ENCODE measurements at regions not wholly inside any gene's neighbourhood (a gene's known extent, or its start where the extent isn't known, plus 50 kb on each side); places are given as distances from the start of the nearest gene placed in this dataset.

GRCh38 chr2:67600946-67601345 is 203.8 kb downstream of the ETAA1 start:
- DNase-seq (ENCODE audit: low spot score): no peak
- H3K27me3 ChIP-seq (replicated peaks; ENCODE audit: insufficient read depth, low read depth, low read length, poor library complexity): no peaks in the 10 kb centered on the region
- BruUV-seq (replicated peaks): no TSS peak
- no peaks in the 10 kb centered on the region for H3K4me1 ChIP-seq (ENCODE audit: insufficient read depth, low read length, poor library complexity, severe bottlenecking)
- TF ChIP-seq CTCF (conservative IDR thresholded peaks at IDR 0.05; ENCODE audit: low read depth, low read length) (no peak), EZH2 (IDR thresholded peaks at IDR 0.05; ENCODE audit: borderline replicate concordance, low read depth, low read length, poor library complexity, severe bottlenecking) (no peak)
- POLR2A ChIA-PET (ENCODE audit: low non-redundant PET): no interaction called here
- no peak overlapping the region for H3K27ac ChIP-seq (ENCODE audit: low read depth, low read length, poor library complexity, severe bottlenecking)
- no peaks in the 10 kb centered on the region for H3K36me3 ChIP-seq (ENCODE audit: insufficient read depth, low read length, poor library complexity, severe bottlenecking)
- CTCF ChIA-PET: no interaction called here
- H3K9me3 ChIP-seq (ENCODE audit: low read depth, low read length, poor library complexity, severe bottlenecking): no peaks in the 10 kb centered on the region
- intact Hi-C loops (cut with micrococcal nuclease; ENCODE audit: unreplicated experiment): no loop called here
- no peak overlapping the region for H3K4me3 ChIP-seq (ENCODE audit: low read depth, low read length, poor library complexity, severe bottlenecking)

- CTCF ChIA-PET: no interaction called here
- intact Hi-C loops (cut with micrococcal nuclease; ENCODE audit: unreplicated experiment): no loop called here
- no peak for TF ChIP-seq CTCF (conservative IDR thresholded peaks at IDR 0.05; ENCODE audit: low read depth, low read length)
- TF ChIP-seq EZH2 (IDR thresholded peaks at IDR 0.05; ENCODE audit: borderline replicate concordance, low read depth, low read length, poor library complexity, severe bottlenecking): no peak
- no peaks in the 10 kb centered on the region for H3K9me3 ChIP-seq (ENCODE audit: low read depth, low read length, poor library complexity, severe bottlenecking)
- H3K4me1 ChIP-seq (ENCODE audit: insufficient read depth, low read length, poor library complexity, severe bottlenecking): no peaks in the 10 kb centered on the region
- H3K4me3 ChIP-seq (ENCODE audit: low read depth, low read length, poor library complexity, severe bottlenecking): no peak overlapping the region
- no peak for DNase-seq (ENCODE audit: low spot score)
- H3K27ac ChIP-seq (ENCODE audit: low read depth, low read length, poor library complexity, severe bottlenecking): no peak overlapping the region
- H3K36me3 ChIP-seq (ENCODE audit: insufficient read depth, low read length, poor library complexity, severe bottlenecking): no peaks in the 10 kb centered on the region
- POLR2A ChIA-PET (ENCODE audit: low non-redundant PET): no interaction called here
- no TSS peak for BruUV-seq (replicated peaks)
- H3K27me3 ChIP-seq (replicated peaks; ENCODE audit: insufficient read depth, low read depth, low read length, poor library complexity): no peaks in the 10 kb centered on the region
These were observed 207.2 kb downstream of the ETAA1 start for GRCh38 chr2:67604360-67604759.

GRCh38 chr2:67612576-67613042 is 215.5 kb downstream of the ETAA1 start:
- no peaks in the 10 kb centered on the region for H3K27me3 ChIP-seq (replicated peaks; ENCODE audit: insufficient read depth, low read depth, low read length, poor library complexity)
- no peaks in the 10 kb centered on the region for H3K36me3 ChIP-seq (ENCODE audit: insufficient read depth, low read length, poor library complexity, severe bottlenecking)
- no peak overlapping the region for H3K27ac ChIP-seq (ENCODE audit: low read depth, low read length, poor library complexity, severe bottlenecking)
- no peak overlapping the region for H3K4me3 ChIP-seq (ENCODE audit: low read depth, low read length, poor library complexity, severe bottlenecking)
- ChIA-PET POLR2A (ENCODE audit: low non-redundant PET) (interaction anchor here (0.8 kb wide), 1 partner anchor 38 kb away, joined by 3 read pairs; no protein-coding TSS in a partner anchor), CTCF (no interaction called here)
- H3K9me3 ChIP-seq (ENCODE audit: low read depth, low read length, poor library complexity, severe bottlenecking): no peaks in the 10 kb centered on the region
- DNase-seq (ENCODE audit: low spot score): no peak
- TF ChIP-seq EZH2 (IDR thresholded peaks at IDR 0.05; ENCODE audit: borderline replicate concordance, low read depth, low read length, poor library complexity, severe bottlenecking): no peak
- no peak for TF ChIP-seq CTCF (conservative IDR thresholded peaks at IDR 0.05; ENCODE audit: low read depth, low read length)
- intact Hi-C loops (cut with micrococcal nuclease; ENCODE audit: unreplicated experiment): no loop called here
- BruUV-seq (replicated peaks): no TSS peak
- peaks cover 12% of the 10 kb centered on the region for H3K4me1 ChIP-seq (ENCODE audit: insufficient read depth, low read length, poor library complexity, severe bottlenecking)
